ENCODE measurements at regions not wholly inside any gene's neighbourhood (a gene's known extent, or its start where the extent isn't known, plus 50 kb on each side); places are given as distances from the start of the nearest gene placed in this dataset.

DNA sequence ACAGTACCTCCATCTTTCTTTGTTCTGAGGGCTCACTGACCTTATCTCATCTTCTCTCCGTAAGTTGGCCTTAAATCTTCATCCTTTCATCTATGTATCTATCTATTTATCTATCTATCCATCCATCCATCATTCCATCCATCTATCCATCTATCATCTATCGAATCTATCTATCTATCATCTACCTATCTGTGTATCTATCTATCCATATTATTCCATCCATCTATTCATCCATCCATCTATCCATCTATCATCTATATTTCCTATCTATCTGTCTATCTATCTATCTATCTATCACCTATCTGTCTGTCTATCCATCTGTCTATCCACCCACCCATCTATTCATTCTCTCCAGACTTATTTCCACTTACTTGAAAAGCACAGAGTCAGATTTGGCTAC, 147.3 kb upstream of the PMEPA1 start:
- intact Hi-C loops (cut with DNase I) = no loop called here
- WGBS, 2 donors = 91 to 96% methylated on average over 2 of the region's 2 CpGs
- TF ChIP-seq, protein P1, sequence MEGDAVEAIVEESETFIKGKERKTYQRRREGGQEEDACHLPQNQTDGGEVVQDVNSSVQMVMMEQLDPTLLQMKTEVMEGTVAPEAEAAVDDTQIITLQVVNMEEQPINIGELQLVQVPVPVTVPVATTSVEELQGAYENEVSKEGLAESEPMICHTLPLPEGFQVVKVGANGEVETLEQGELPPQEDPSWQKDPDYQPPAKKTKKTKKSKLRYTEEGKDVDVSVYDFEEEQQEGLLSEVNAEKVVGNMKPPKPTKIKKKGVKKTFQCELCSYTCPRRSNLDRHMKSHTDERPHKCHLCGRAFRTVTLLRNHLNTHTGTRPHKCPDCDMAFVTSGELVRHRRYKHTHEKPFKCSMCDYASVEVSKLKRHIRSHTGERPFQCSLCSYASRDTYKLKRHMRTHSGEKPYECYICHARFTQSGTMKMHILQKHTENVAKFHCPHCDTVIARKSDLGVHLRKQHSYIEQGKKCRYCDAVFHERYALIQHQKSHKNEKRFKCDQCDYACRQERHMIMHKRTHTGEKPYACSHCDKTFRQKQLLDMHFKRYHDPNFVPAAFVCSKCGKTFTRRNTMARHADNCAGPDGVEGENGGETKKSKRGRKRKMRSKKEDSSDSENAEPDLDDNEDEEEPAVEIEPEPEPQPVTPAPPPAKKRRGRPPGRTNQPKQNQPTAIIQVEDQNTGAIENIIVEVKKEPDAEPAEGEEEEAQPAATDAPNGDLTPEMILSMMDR (IDR thresholded peaks at IDR 0.05) = no peak

DNA sequence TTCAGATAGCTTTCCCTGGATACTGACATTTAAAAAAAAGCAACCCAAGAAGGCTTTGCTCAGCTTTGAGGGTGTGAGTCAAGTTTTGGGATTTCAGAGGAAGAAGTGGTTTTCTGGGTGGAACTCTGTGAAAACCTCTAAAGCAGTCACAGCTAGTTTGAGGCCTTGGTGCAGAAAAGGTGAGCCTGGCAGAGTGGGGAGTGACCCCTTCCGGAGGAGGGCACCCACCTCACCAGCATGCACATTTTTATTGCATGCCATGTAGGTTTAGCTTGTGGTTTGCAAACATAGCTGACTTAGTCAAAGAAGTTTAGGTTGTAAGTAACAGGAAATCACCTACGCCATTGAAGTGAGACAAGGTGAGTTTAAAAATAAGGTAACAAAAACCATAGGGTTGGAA, 146.8 kb upstream of the PMEPA1 start:
- TF ChIP-seq, protein P1 (IDR thresholded peaks at IDR 0.05) = no peak
- Histone ChIP-seq H3K27me3 (peaks cover 0 to 4% (median 0%) of the 10 kb centered on the region in 7 donors), H3K27ac (no peak overlapping the region), H3K36me3 (no peaks in the 10 kb centered on the region), H3K4me1 (no peaks in the 10 kb centered on the region), H3K9me3 (no peaks in the 10 kb centered on the region), H3K4me3 (no peak overlapping the region)
- DNase-seq = no peak
- no peak for ATAC-seq
- intact Hi-C loops (cut with DNase I) = no loop called here
- WGBS, 2 donors = 94% methylated on average over 2 of the region's 2 CpGs

More for the DNA sequence above, 147.3 kb upstream of the PMEPA1 start:
- H3K36me3 ChIP-seq = no peaks in the 10 kb centered on the region
- ATAC-seq (no peak), DNase-seq (no peak)
- H3K4me3 ChIP-seq = no peak overlapping the region
- no peak overlapping the region for H3K27ac ChIP-seq
- peaks cover 0 to 4% (median 0%) of the 10 kb centered on the region in 7 donors for H3K27me3 ChIP-seq
- H3K9me3 ChIP-seq = no peaks in the 10 kb centered on the region
- no peaks in the 10 kb centered on the region for H3K4me1 ChIP-seq

DNA sequence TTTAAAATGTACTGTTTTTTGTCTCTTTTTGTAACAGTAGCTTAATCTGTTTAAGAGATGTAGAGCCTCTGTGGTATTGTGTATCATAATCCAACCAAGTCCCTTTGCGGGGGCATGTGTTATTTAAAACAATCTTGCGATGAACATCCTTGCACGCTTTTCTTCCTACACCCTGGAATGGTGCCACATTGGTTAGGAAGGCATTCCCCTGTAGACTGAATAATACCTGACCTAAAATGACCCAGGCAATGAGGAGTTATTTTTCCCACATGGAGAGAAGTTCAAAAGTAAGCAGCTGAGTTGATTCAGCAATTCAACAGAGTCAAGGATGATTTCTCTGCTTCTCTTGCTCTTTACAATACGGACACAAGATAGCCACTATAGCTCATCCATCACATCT, 142.0 kb upstream of the PMEPA1 start:
- Histone ChIP-seq H3K27ac (peak overlapping the region in 1 of 10 donors; percentile 16), H3K4me1 (no peaks in the 10 kb centered on the region), H3K27me3 (no peaks in the 10 kb centered on the region), H3K36me3 (no peaks in the 10 kb centered on the region), H3K4me3 (no peak overlapping the region), H3K9me3 (no peaks in the 10 kb centered on the region)
- TF ChIP-seq, protein P1 (IDR thresholded peaks at IDR 0.05) = no peak
- intact Hi-C loops (cut with DNase I) = no loop called here
- ATAC-seq = no peak
- no peak for DNase-seq
- WGBS, 2 donors = 69% methylated on average over 4 of the region's 4 CpGs

DNA sequence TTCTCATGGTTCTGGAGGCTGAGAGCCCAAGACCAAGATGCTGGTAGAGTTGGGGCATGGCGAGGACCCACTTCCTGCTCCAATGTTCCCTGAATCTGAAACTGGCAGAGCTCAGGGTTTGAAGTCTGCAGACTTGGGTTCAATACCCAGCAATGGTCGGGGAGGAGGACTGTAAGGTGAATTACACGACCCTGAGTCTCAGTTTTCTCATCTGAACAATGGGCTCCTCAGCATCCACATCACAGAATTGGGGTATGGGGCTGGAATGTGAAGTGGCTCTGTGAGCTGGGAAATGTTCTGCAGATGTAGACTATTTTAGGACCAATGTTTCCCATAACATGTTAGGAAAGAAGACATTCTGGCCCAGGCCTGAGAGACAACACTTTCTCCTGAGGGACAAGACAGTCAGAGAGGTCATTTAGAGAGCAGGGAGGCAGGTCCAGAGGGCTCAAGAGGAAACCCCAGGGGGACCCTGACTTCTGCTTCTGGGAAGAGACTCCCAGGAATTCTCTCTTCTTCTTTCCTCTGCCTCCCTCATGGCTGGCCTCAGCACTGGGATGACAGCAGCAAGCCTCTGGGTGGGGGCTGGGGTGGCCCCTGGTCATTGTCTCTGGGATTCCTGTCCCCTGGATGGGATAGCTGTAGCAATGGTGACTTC, 141.3 kb upstream of the PMEPA1 start:
- H3K27me3 ChIP-seq = no peaks in the 10 kb centered on the region
- no peaks in the 10 kb centered on the region for H3K9me3 ChIP-seq
- peak; percentile 62 to 96 (median 76) for ATAC-seq
- peak; percentile 48 to 67 for DNase-seq
- H3K36me3 ChIP-seq = no peaks in the 10 kb centered on the region
- intact Hi-C loops (cut with DNase I) = no loop called here
- H3K4me1 ChIP-seq = no peaks in the 10 kb centered on the region
- H3K4me3 ChIP-seq = no peak overlapping the region
- 84 to 89% methylated on average over 3 of the region's 3 CpGs for WGBS, 2 donors
- H3K27ac ChIP-seq = peak overlapping the region in 1 of 10 donors; percentile 7
- TF ChIP-seq, protein P1 (IDR thresholded peaks at IDR 0.05) = no peak

Measured in heart right ventricle (tissue), 16 donors.